ENCODE measurements at regions not wholly inside any gene's neighbourhood (a gene's known extent, or its start where the extent isn't known, plus 50 kb on each side); places are given as distances from the start of the nearest gene placed in this dataset.
A peak's percentile ranks its signal among the peaks of the same experiment; 100 is the strongest.

- Histone ChIP-seq H3K36me3 (replicated peaks in 1 of 2) (no peaks in the 10 kb centered on the region), H3K27ac (no peak overlapping the region), H3K4me3 (no peak overlapping the region), H3K27me3 (no peaks in the 10 kb centered on the region), H3K9me3 (replicated peaks in 1 of 3) (no peaks in the 10 kb centered on the region), H3K4me1 (replicated peaks in 1 of 2) (no peaks in the 10 kb centered on the region)
- TF ChIP-seq POLR2A (IDR thresholded peaks at IDR 0.05) (no peak), CTCF (IDR thresholded peaks at IDR 0.05) (no peak)
- intact Hi-C loops (cut with DNase I), result no loop called here
- peak in 1 of 7 donors; percentile 36 for DNase-seq
- WGBS, 4 donors, result 82 to 93% (median 82%) methylated on average over 2 to 9 of the region's 9 CpGs
Observed at GRCh38 chr11:134728186-134728585, 316.1 kb upstream of the B3GAT1 start.

DNA sequence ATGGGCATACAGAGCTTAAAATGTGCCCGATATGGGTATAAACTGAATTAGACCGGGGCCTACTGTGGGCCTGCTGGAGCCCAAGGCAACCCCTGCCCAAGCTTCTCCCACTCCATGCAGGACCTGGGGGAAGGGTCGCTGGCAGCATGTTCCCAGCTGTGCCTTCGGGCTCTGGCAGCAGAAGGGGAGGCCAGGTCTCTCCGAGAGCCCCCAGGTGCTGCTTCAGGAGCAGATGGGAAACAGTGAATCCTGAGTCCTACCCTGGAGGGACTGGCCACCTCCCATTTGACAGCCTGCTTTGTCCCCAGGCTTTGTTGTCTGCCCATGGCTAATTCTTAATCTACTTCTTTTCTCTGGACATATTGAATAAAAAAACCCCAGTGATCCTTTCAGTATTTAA lies 315.6 kb upstream of the B3GAT1 start:
- Histone ChIP-seq H3K36me3 (replicated peaks in 1 of 2) (no peaks in the 10 kb centered on the region), H3K4me1 (replicated peaks in 1 of 2) (no peaks in the 10 kb centered on the region), H3K27ac (no peak overlapping the region), H3K4me3 (no peak overlapping the region), H3K27me3 (no peaks in the 10 kb centered on the region), H3K9me3 (replicated peaks in 1 of 3) (no peaks in the 10 kb centered on the region)
- WGBS, 4 donors, result 63 to 79% (median 72%) methylated on average over 2 to 5 of the region's 5 CpGs
- no peak for DNase-seq
- intact Hi-C loops (cut with DNase I), result no loop called here
- TF ChIP-seq POLR2A (IDR thresholded peaks at IDR 0.05), result no peak
- TF ChIP-seq CTCF (IDR thresholded peaks at IDR 0.05), result no peak

DNA sequence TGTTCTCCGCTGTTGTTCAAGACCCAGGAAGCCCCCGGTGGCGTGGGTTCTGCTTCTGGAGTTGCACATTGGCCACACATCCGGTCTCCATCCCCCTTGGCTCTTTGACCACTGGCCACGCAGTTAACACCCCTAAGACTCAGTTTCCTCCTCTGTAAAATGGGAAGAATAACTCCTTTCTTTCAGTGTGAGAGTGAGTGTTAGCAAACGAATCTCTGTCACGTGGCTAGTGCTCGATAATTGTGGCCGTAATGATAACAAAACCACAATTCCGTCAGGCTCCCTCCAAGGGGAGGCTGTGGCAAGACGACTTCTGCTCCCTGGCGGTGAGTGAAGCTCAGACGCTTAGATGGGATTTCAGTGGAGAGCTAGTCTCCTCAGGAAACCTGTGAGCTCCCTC lies 315.2 kb upstream of the B3GAT1 start:
- Histone ChIP-seq H3K27ac (no peak overlapping the region), H3K27me3 (no peaks in the 10 kb centered on the region), H3K4me3 (no peak overlapping the region), H3K4me1 (replicated peaks in 1 of 2) (no peaks in the 10 kb centered on the region), H3K36me3 (replicated peaks in 1 of 2) (no peaks in the 10 kb centered on the region), H3K9me3 (replicated peaks in 1 of 3) (no peaks in the 10 kb centered on the region)
- no peak for DNase-seq
- TF ChIP-seq CTCF (IDR thresholded peaks at IDR 0.05), result no peak
- no peak for TF ChIP-seq POLR2A (IDR thresholded peaks at IDR 0.05)
- WGBS, 4 donors, result 76 to 82% (median 78%) methylated on average over 13 of the region's 13 CpGs
- intact Hi-C loops (cut with DNase I), result no loop called here

DNA sequence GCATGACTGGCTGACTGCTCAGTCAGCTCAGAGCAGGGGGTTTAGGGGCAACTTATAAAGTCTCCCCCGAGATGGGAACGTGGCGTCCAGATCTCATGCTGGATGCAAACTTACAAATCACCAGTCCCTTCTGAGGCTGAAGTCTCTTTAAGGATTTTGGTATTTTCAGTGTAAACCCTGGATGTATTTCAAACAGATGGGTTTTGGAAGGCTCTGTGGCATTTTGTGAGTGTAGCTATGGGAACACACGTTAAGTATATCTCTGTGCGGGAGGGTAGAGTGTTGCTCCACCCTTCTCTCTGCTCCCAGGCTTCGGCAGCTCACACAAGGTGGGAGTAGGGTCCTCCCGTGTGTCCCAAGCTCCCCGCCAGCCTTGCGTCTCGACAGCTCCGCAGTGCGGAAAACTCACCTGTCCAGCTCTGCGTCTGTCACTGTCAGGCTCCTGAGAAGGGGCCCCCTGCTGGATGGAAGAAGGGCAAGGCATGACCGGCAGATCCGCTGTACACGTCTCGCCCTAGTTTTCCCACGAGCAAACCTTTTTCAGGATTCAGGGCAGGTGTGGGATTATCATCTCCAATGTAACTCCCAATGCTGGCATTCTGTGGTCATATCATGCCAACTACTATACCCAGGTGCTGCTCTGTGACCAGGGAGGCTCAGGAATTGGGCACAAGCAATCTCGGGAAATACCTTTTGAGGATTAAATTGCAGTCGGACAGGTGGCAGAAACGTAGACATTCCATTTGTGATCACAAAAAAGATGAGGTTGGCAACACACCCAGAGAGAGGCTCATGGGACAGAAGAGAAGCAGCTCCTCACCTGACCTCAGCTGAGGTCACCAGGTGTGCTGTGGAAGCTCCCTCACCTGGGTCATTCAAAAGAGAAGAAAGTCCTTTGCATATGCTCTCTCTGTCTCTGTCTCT lies 313.9 kb upstream of the B3GAT1 start:
- Histone ChIP-seq H3K27ac (no peak overlapping the region), H3K4me1 (replicated peaks in 1 of 2) (no peaks in the 10 kb centered on the region), H3K36me3 (replicated peaks in 1 of 2) (no peaks in the 10 kb centered on the region), H3K4me3 (no peak overlapping the region), H3K27me3 (no peaks in the 10 kb centered on the region), H3K9me3 (replicated peaks in 1 of 3) (no peaks in the 10 kb centered on the region)
- intact Hi-C loops (cut with DNase I), result no loop called here
- DNase-seq, result no peak
- WGBS, 4 donors, result 42 to 81% (median 59%) methylated on average over 21 of the region's 21 CpGs
- TF ChIP-seq POLR2A (IDR thresholded peaks at IDR 0.05) (no peak), CTCF (IDR thresholded peaks at IDR 0.05) (no peak)

All from adrenal gland (tissue), 9 donors.